CD1c-positive myeloid dendritic cell (primary cell): ENCODE measurements at regions not wholly inside any gene's neighbourhood (a gene's known extent, or its start where the extent isn't known, plus 50 kb on each side); places are given as distances from the start of the nearest gene placed in this dataset.
"Not testable (repeated sequence)": the region's sequence is repeated elsewhere in the genome, so short reads cannot be mapped to it uniquely, and the experiment has no call there.

Experiments used
- DNase-seq: peaks from one replicate; pipeline ENCODE4 v3.0.0-alpha.2; 2016; ENCODE audit errors: extremely low spot score

DNA sequence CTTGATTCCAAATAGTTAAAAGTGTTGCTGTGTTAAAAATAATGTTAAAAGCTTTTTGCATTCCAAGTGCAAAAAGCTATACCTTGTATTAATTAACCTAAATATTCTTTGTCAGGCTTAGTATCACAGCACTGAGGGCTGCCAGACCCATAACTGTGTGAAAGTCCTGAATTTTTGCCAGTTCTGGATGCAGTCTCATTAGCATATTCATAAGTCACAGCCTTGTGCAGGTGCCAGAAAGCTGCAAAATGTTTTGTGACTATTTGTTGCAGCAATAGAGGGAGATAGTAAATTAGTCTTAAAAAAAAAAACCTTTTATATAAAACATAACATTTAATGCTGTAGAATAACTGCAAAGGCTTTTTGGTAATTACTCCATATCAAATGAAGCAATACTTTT is 56.6 kb downstream of the SLITRK1 start:
- no peak for DNase-seq

DNA sequence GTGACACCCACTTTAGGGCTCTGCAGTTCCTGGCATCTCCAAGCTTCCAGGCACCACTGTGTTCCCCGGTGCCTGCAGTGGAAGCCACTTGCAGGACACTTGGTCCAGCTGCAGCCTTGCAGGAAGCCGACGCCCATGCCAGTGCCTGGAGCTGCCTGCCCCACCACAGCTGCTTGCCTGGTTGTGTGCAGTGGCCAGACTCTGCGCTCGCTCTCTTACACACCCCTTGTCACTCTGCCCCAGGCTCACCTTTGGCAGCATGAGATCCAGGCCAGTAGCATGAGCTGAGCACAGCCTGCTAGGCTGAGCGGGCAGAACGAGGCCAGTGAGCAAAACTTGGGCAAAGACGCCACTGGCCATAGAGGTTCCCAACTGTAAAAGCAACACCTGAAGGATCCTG is 57.7 kb downstream of the SLITRK1 start:
- no peak for DNase-seq

- no peak for DNase-seq
Observed at GRCh38 chr13:83824120-83824519, 58.2 kb downstream of the SLITRK1 start.

DNA sequence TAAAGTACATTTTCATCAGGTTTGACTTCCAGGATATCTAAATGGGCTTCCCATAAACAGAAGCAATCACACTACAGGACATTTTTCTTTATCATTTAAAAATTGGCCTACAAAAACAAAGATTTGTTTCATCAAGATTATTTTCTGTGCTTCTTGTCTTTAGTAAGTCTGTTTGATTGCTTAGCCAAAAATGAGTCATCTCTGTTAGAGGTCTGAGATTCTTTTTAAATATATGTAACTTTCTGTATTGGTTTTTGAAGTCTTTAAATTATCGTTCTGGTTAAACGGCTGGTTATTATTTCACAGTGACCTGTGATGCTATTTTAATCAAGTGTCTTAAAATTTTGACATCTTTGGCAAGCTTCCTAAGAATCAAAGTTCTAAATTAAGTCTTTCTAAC is 62.7 kb downstream of the SLITRK1 start:
- DNase-seq = no peak

DNA sequence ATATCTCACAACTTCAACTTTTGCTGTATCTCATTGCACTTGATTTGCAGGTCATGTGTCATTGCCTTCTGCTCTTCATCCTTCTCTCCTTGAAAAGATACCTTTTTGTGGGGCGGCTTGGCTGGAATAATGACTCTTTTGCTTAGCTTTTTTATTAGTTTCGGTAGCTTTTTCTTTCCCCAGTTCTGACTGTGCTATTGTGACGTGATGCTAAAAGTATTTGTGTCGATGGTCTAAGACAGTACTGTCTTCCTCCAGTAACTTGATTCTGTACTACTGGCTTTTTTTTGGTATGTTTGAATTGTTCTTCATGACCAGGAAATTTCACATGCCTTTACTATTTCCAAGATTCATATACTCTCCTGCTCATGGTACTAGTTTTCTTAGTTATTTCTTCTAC is 63.1 kb downstream of the SLITRK1 start:
- DNase-seq = no peak

- no peak for DNase-seq
Observed at GRCh38 chr13:83816081-83816480, 66.2 kb downstream of the SLITRK1 start.

- no peak for DNase-seq
Observed at GRCh38 chr13:83815598-83815997, 66.7 kb downstream of the SLITRK1 start.

GRCh38 chr13:83810136-83810535 is 72.1 kb downstream of the SLITRK1 start:
- DNase-seq = no peak

DNA sequence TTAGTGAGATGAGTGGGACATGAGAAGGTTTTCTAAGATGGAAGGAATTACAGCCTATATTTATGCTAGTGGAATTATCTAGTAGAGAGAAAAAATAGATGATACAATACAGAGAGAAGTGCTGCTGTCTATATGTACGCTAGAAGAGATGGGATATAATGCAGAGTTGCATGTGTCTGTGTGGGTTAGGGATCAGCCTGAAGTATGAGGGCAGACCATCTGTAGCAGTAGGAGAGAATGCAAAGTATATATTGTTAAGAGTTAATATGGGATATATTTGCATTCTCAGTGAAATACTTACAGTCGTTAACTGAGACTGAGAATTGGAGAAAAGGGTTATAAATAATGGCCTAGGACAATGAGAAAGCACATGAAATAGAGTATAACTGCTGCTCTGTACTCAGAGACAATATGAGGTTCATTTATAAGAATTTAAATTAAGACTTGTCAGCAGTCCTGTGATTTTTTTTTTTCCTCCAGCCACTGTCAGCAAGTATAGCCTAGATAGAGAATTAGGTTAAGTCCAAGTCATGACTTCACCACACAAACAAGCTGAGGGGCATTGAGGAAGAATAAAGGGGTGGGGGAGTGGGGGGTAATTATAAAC is 77.8 kb downstream of the SLITRK1 start:
- DNase-seq = no peak

GRCh38 chr13:83798731-83799130 is 83.5 kb downstream of the SLITRK1 start:
- no peak for DNase-seq

DNA sequence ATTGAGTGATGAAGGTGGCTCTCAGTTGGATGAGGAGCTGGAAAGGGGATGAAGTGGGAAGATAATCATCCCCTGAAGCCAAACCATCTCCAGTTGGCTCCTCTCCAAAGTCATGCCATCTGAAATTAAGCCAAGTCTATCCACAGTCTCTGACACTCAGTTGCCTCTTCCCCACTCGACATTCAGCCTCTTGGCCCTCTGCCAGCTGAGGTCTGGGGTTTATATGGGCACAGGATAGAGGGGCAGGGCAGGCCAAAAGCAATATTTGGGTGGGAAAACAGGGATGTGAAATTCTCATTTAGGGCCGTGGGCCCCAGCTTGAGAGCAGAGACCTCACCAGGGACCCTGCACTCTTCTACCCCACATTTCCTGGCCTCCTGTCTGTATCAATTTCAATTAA is 85.9 kb downstream of the SLITRK1 start:
- DNase-seq = no peak

GRCh38 chr13:83794583-83794982 is 87.7 kb downstream of the SLITRK1 start:
- DNase-seq = no peak

- DNase-seq = no peak
Observed at GRCh38 chr13:83780227-83780626, 102.0 kb downstream of the SLITRK1 start.

DNA sequence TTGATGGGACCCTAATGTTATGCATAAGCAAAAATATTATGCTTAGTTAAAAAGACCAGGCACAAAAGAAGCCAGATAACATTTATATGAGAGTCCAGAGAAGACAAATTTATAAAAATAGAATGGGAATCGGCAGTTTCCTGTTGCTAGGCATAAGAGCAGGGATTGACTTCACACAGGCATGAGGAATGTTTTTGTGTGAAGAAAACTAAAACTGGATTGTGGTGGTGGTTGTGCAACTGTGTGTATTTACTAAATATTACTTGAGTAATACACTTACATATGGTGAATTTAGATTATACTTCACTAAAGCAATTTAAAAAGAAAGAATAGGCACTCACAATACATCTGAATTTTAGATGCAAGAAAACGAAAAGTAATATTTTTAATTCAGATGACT is 108.3 kb downstream of the SLITRK1 start:
- no peak for DNase-seq

DNA sequence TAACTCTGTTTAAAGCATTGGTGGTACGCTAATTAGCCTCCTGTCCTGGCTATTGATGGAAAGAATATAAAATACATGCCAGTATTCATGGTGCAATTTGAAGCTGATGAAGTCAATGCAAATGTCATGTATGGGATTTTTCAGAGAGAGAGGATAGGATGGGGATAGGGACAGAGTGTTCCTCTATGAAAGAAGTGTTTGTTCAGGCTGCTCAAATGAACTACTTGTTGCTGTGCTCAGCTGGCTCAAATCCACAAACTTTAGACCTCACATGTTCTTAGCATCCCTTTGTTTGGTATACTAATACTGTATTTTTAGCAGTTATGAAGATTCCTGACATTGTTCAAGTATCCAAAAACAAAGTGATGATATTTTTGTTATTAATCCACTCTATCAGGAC is 116.5 kb downstream of the SLITRK1 start:
- DNase-seq = no peak

DNA sequence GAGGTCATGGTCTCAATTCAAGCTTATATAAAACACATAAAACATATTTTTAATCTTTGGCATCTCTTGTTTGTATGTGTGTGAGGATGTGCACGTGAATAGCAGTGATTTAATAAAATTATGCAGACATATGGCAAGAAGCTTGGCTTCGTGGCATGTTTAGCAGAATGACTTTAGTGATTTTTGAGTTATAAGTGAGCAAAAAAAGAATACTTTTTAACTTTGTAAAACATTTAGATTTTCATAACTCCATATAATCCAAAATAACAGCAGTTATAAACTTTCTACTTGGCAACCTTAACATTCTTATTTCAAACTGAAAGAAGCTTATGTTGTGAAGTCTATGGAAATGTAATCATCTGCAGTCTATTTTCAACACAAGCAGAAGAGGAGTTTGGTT is 120.6 kb downstream of the SLITRK1 start:
- DNase-seq = no peak

GRCh38 chr13:83755210-83755609 is 127.1 kb downstream of the SLITRK1 start:
- not testable (repeated sequence) for DNase-seq

DNA sequence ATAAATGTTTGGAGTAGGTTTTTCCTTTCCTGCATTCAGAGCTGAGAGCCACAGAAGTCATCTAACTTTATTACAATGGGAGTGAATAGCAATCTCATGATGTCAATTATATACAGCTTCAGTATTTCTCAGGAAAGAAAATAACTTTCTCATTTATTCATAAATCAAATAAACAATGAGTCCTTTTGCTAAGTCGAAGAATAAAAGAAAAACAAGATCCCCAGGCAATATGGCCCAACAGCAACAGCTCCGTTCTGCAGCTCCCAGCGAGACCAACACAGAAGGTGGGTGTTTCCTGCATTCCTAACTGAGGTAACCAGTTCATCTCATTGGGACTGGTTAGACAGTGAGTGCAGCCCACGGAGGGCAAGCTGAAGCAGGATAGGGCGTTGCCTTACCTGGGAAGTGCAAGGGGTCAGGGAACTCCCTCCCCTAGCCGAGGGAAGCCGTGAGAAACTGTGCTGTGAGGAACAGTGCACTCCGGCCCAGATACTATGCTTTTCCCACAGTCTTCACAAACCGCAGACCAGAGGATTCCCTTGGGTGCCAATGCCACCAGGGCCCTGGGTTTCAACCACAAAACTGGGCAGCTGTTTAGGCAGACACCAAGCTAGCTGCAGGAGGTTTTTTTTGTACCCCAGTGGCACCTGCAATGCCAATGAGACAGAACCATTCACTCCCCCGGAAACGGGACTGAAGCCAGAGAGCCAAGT is 128.2 kb downstream of the SLITRK1 start:
- no peak for DNase-seq

DNA sequence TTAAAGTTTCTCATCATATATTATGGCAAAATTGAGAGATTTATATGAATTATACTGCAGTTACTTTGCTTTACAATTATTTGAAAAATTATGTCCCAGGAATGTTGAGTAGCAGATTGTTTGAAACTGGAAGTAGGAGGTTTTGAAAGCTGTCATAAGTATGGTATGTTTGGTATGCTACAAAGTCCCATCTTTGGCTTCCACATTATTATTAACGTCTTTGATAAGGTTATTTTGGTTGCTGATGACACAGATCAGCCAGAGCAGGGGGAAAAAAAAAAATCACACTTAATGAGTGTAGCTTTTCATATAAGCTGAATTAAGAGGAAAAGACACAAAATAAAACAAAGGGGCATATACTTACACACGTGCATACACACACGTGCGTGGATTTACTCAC is 130.1 kb downstream of the SLITRK1 start:
- DNase-seq = no peak

DNA sequence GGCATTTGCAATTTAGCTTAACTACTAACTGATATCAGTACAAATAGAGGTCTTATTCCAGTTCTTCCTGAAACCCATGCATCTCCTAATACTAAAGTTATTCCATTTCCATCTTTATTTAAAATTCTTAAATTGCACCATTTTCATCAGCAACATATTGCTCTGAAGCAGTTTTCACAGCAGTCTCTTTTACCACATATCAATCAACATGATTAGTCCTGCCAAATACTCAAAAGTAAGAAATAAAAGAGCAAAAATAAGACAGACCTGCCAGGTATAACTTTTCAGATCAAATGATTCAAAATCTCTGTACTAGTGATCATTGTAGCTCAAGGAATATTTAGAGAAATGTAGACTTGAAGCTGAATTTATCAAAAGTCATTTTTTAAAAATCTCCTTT is 141.7 kb downstream of the SLITRK1 start:
- DNase-seq = no peak

DNA sequence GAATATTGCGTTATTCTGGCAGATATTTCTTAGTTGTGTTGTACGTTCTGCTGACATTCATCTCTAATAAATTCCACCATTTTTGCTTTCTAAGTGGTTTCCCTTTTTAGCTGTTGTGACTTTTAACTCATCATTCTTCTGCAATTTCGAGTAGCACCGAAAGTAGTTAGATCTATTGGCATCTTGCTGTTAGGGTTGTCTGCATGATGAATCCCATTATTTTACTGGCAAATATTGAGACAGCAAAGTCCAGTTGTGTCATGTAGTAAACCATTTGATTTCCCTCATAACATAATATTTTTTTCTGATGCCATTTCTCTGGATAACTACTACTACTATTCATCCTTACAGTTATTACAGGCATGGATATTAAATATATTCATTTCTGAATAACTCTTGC is 143.9 kb downstream of the SLITRK1 start:
- no peak for DNase-seq

- DNase-seq = no peak
Observed at GRCh38 chr13:83733293-83733692, 149.0 kb downstream of the SLITRK1 start.

- no peak for DNase-seq
Observed at GRCh38 chr13:83732755-83733154, 149.5 kb downstream of the SLITRK1 start.

- no peak for DNase-seq
Observed at GRCh38 chr13:83731113-83731512, 151.2 kb downstream of the SLITRK1 start.
